ENCODE measurements at regions not wholly inside any gene's neighbourhood (a gene's known extent, or its start where the extent isn't known, plus 50 kb on each side); places are given as distances from the start of the nearest gene placed in this dataset.

- no peak overlapping the region for H3K4me3 ChIP-seq
- ChIA-PET POLR2A (ENCODE audit: unreplicated experiment) (no interaction called here), CTCF (no interaction called here)
- H3K27me3 ChIP-seq (ENCODE audit: insufficient read depth, low read depth), result no peaks in the 10 kb centered on the region
- no peaks in the 10 kb centered on the region for H3K9me2 ChIP-seq (ENCODE audit: insufficient read depth)
- no peaks in the 10 kb centered on the region for H3K79me2 ChIP-seq (ENCODE audit: low read depth)
- no peaks in the 10 kb centered on the region for H3K36me3 ChIP-seq (ENCODE audit: low read depth)
- H2AFZ ChIP-seq, result no peak overlapping the region
- H3K9me3 ChIP-seq (ENCODE audit: insufficient read depth, low read depth), result no peaks in the 10 kb centered on the region
- H3K27ac ChIP-seq, result no peak overlapping the region
- H4K20me1 ChIP-seq (ENCODE audit: insufficient read depth), result no peaks in the 10 kb centered on the region
- H3K4me1 ChIP-seq (replicated peaks; ENCODE audit: insufficient read depth), result no peaks in the 10 kb centered on the region
- intact Hi-C loops (cut with micrococcal nuclease; ENCODE audit: unreplicated experiment), result no loop called here
- TF ChIP-seq EZH2 (IDR thresholded peaks at IDR 0.05; ENCODE audit: low read depth) (no peak), CTCF (conservative IDR thresholded peaks at IDR 0.05) (no peak)
- no peak overlapping the region for H3K4me2 ChIP-seq
- no peak for DNase-seq
- no peaks in the 10 kb centered on the region for H3F3A ChIP-seq (ENCODE audit: insufficient read depth, low read depth)
- BruUV-seq (replicated peaks), result no TSS peak
These were observed 234.0 kb upstream of the ZC3H12C start for GRCh38 chr11:109859045-109859724.

- no TSS peak for BruUV-seq (replicated peaks)
- Histone ChIP-seq H3K79me2 (ENCODE audit: low read depth) (no peaks in the 10 kb centered on the region), H3K4me2 (no peak overlapping the region), H3K9me3 (ENCODE audit: insufficient read depth, low read depth) (no peaks in the 10 kb centered on the region), H4K20me1 (ENCODE audit: insufficient read depth) (no peaks in the 10 kb centered on the region), H3K36me3 (ENCODE audit: low read depth) (no peaks in the 10 kb centered on the region), H3K27me3 (ENCODE audit: insufficient read depth, low read depth) (no peaks in the 10 kb centered on the region), H3K9me2 (ENCODE audit: insufficient read depth) (no peaks in the 10 kb centered on the region), H2AFZ (no peak overlapping the region), H3K4me3 (no peak overlapping the region), H3F3A (ENCODE audit: insufficient read depth, low read depth) (no peaks in the 10 kb centered on the region), H3K27ac (no peak overlapping the region), H3K4me1 (replicated peaks; ENCODE audit: insufficient read depth) (no peaks in the 10 kb centered on the region)
- ChIA-PET POLR2A (ENCODE audit: unreplicated experiment) (no interaction called here), CTCF (no interaction called here)
- TF ChIP-seq CTCF (conservative IDR thresholded peaks at IDR 0.05) (no peak), EZH2 (IDR thresholded peaks at IDR 0.05; ENCODE audit: low read depth) (no peak)
- no peak for DNase-seq
- intact Hi-C loops (cut with micrococcal nuclease; ENCODE audit: unreplicated experiment), result no loop called here
These were observed 230.4 kb upstream of the ZC3H12C start for GRCh38 chr11:109862835-109863234.

GRCh38 chr11:109864151-109864661, 229.0 kb upstream of the ZC3H12C start:
- no peak overlapping the region for H2AFZ ChIP-seq
- no peaks in the 10 kb centered on the region for H3K36me3 ChIP-seq (ENCODE audit: low read depth)
- DNase-seq, result no peak
- H3K4me3 ChIP-seq, result no peak overlapping the region
- no peak overlapping the region for H3K27ac ChIP-seq
- H3K9me2 ChIP-seq (ENCODE audit: insufficient read depth), result no peaks in the 10 kb centered on the region
- intact Hi-C loops (cut with micrococcal nuclease; ENCODE audit: unreplicated experiment), result no loop called here
- H3K27me3 ChIP-seq (ENCODE audit: insufficient read depth, low read depth), result no peaks in the 10 kb centered on the region
- no peaks in the 10 kb centered on the region for H3F3A ChIP-seq (ENCODE audit: insufficient read depth, low read depth)
- CTCF ChIA-PET, result no interaction called here
- no peaks in the 10 kb centered on the region for H4K20me1 ChIP-seq (ENCODE audit: insufficient read depth)
- no peaks in the 10 kb centered on the region for H3K4me1 ChIP-seq (replicated peaks; ENCODE audit: insufficient read depth)
- H3K4me2 ChIP-seq, result no peak overlapping the region
- H3K9me3 ChIP-seq (ENCODE audit: insufficient read depth, low read depth), result no peaks in the 10 kb centered on the region
- TF ChIP-seq EZH2 (IDR thresholded peaks at IDR 0.05; ENCODE audit: low read depth), result no peak
- no peak for TF ChIP-seq CTCF (conservative IDR thresholded peaks at IDR 0.05)
- BruUV-seq (replicated peaks), result no TSS peak
- POLR2A ChIA-PET (ENCODE audit: unreplicated experiment), result no interaction called here
- H3K79me2 ChIP-seq (ENCODE audit: low read depth), result no peaks in the 10 kb centered on the region

All from PC-9 (cell line).